GM13976 (cell line): ENCODE measurements at regions not wholly inside any gene's neighbourhood (a gene's known extent, or its start where the extent isn't known, plus 50 kb on each side); places are given as distances from the start of the nearest gene placed in this dataset.

Source experiments
- DNase-seq: peaks from one replicate; pipeline ENCODE4 v3.0.0; 2012; ENCODE audit warnings: low spot score
- CTCF ChIP-seq: IDR thresholded peaks from 2 replicates; pipeline ENCODE4 v1.5.1; 2012; ENCODE audit warnings: borderline replicate concordance, mild to moderate bottlenecking; ENCODE audit not compliant: insufficient read depth; ENCODE audit errors: extremely low read depth, missing control alignments, control extremely low read depth
- in situ Hi-C: fragments of 300-500 bp; cut with MboI; formaldehyde crosslinking; loops from one replicate; pipeline ENCODE4 v1.12.0; 2022; ENCODE audit warnings: low sequenced_read_pairs, mixed read lengths, inconsistent platforms; ENCODE audit not compliant: unreplicated experiment

- no peak for TF ChIP-seq CTCF
- no peak for DNase-seq
- in situ Hi-C loops, result no loop called here
These were observed 147.6 kb upstream of the CCDC68 start for GRCh38 chr18:55106906-55107305.

DNA sequence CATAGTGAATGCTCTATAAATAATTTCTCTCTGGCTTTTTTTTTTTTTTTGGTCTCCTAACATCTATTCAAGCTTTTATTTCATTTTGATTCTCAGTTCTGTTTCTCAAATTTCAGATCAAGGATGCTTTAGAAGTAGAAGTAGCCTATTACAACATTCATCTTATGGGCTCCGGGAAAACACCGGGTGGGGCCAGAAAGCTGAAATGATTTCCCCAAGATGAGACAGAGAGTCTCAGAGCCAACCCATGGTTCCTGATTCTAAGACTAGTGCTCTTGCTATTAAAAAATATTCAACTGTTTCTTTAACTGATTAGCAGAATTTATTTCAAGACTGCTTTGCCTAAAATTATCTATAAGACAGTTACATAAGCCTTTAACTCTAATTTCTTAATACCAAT lies 147.2 kb upstream of the CCDC68 start:
- TF ChIP-seq CTCF, result no peak
- no peak for DNase-seq
- in situ Hi-C loops, result no loop called here

GRCh38 chr18:55105873-55106272 lies 146.6 kb upstream of the CCDC68 start:
- DNase-seq, result no peak
- in situ Hi-C loops, result no loop called here
- TF ChIP-seq CTCF, result no peak

DNA sequence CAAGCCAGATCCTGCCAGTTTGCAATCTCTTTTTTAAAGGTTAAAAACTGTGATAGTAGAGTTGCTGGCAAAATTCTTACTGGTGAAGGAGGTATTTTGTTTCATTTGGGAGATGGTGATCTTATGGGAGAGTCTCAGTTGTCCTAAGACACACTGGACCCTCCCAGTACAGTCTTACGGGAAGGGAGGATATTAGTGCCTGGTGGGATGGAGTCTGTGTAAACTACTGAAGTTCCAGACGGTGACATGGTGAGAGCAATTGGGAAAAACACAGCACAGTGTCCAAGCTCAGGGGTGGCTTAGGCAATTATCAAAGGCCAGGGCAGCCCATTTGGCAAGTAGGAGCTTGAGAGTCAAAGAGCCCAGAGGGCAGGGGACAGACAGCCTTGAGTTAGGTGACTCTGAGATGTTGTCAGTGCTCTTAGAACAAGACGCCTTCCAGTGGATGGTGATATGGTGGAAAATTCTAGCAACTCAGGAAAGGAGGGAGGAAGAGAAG lies 143.7 kb upstream of the CCDC68 start:
- in situ Hi-C loops, result no loop called here
- no peak for TF ChIP-seq CTCF
- no peak for DNase-seq

GRCh38 chr18:55102501-55102900 lies 143.2 kb upstream of the CCDC68 start:
- no peak for TF ChIP-seq CTCF
- no peak for DNase-seq
- in situ Hi-C loops, result no loop called here

DNA sequence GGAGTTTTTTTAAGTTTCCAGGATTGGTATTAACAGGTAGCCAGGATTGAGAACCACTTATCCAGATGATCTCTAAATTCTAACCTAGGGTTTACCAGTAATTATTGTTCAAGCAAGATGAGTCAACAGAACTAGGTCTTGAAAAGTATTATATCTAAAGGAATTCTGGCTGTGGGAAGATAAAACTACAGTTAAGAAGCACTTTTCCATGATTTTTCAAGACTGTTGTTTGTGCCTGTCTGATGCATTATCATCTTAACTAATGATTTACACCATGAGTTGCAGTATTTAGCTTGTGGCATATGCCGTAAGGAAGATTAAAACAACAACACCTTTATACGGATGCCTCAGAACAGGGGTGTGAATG lies 142.2 kb upstream of the CCDC68 start:
- in situ Hi-C loops, result no loop called here
- no peak for TF ChIP-seq CTCF
- DNase-seq, result no peak
